ENCODE measurements at regions not wholly inside any gene's neighbourhood (a gene's known extent, or its start where the extent isn't known, plus 50 kb on each side); places are given as distances from the start of the nearest gene placed in this dataset.

DNA sequence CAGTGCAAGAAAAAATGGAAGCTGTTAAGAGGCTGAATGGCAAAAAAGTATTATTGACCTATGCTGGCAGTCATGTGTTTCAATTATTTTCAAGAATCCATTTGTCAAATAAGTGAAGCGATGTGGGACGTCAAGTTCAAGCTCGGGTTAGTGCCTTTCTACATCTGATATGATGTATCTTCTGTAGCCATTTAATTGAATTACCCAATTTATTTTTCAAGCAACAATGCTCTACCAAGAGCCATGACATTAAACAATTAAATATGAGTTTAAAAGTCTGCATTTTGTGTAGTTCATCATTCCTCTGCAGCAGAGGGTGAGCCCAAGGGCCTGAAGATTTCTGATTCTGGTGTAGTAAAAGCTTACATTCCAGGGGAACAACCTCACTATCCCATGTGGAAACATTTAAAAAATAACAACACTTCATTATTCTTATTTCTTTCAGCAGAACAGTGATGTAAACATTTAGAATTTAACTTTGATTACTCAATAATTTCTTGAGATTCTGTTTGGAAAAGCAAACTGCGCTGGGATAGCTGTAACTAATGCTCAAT, 619.7 kb upstream of the ARRDC3 start:
- Histone ChIP-seq H3K4me1 (no peaks in the 10 kb centered on the region), H3K36me3 (no peaks in the 10 kb centered on the region), H3K4me3 (no peak overlapping the region), H3K27ac (no peak overlapping the region), H3K27me3 (no peaks in the 10 kb centered on the region), H3K9me3 (no peaks in the 10 kb centered on the region)
- intact Hi-C loops (cut with DNase I) = no loop called here
- TF ChIP-seq POLR2A (IDR thresholded peaks at IDR 0.05) (no peak), CTCF (IDR thresholded peaks at IDR 0.05) (no peak)
- WGBS (ENCODE audit: insufficient coverage, low coverage, low lambda C conversion rate, missing lambda C conversion rate) = 77% methylated on average over 4 of the region's 4 CpGs
- ATAC-seq (no peak), DNase-seq (no peak)

- H3K4me1 ChIP-seq = no peaks in the 10 kb centered on the region
- WGBS (ENCODE audit: insufficient coverage, low coverage, low lambda C conversion rate, missing lambda C conversion rate) = 42% methylated on average over 3 of the region's 3 CpGs
- TF ChIP-seq CTCF (IDR thresholded peaks at IDR 0.05) = no peak
- H3K9me3 ChIP-seq = no peaks in the 10 kb centered on the region
- H3K27ac ChIP-seq = no peak overlapping the region
- ATAC-seq (no peak), DNase-seq (no peak)
- no peak overlapping the region for H3K4me3 ChIP-seq
- H3K36me3 ChIP-seq = no peaks in the 10 kb centered on the region
- H3K27me3 ChIP-seq = no peaks in the 10 kb centered on the region
- intact Hi-C loops (cut with DNase I) = no loop called here
Observed at GRCh38 chr5:91998774-91999173, 615.7 kb upstream of the ARRDC3 start.

DNA sequence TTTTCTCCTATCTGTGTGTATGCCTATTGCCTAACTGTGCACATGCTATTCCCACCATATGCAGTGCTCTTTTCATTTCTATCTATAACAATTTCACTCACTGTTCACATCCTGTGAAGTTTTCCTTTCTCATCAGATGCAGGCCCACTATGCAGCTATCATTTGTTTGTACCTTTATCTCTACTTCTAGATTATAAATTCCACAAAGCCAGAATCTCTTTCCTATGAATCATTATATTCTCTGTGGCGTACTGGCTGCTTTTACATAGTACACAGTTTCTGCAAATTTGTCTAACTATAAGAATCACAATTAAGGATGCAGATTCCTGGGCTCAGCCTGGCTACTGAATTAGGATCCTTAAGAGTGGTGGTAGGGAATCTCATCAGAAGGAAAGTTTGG, 600.8 kb upstream of the ARRDC3 start:
- H3K36me3 ChIP-seq = no peaks in the 10 kb centered on the region
- H3K9me3 ChIP-seq = no peaks in the 10 kb centered on the region
- no peak overlapping the region for H3K27ac ChIP-seq
- H3K4me3 ChIP-seq = no peak overlapping the region
- peaks cover 0 to 8% (median 0%) of the 10 kb centered on the region in 4 donors for H3K4me1 ChIP-seq
- intact Hi-C loops (cut with DNase I) = no loop called here
- WGBS (ENCODE audit: insufficient coverage, low coverage, low lambda C conversion rate, missing lambda C conversion rate) = 58% methylated on average over 1 of the region's 1 CpG
- no peaks in the 10 kb centered on the region for H3K27me3 ChIP-seq
- ATAC-seq (no peak), DNase-seq (no peak)
- no peak for TF ChIP-seq POLR2A (IDR thresholded peaks at IDR 0.05)
- TF ChIP-seq CTCF (IDR thresholded peaks at IDR 0.05) = no peak

GRCh38 chr5:91978221-91978882, 595.2 kb upstream of the ARRDC3 start:
- WGBS (ENCODE audit: insufficient coverage, low coverage, low lambda C conversion rate, missing lambda C conversion rate) = 71% methylated on average over 2 of the region's 2 CpGs
- Histone ChIP-seq H3K9me3 (no peaks in the 10 kb centered on the region), H3K36me3 (no peaks in the 10 kb centered on the region), H3K27ac (no peak overlapping the region), H3K27me3 (no peaks in the 10 kb centered on the region), H3K4me1 (no peaks in the 10 kb centered on the region), H3K4me3 (no peak overlapping the region)
- DNase-seq (no peak), ATAC-seq (no peak)
- TF ChIP-seq POLR2A (IDR thresholded peaks at IDR 0.05) (no peak), CTCF (IDR thresholded peaks at IDR 0.05) (no peak)
- intact Hi-C loops (cut with DNase I) = no loop called here

DNA sequence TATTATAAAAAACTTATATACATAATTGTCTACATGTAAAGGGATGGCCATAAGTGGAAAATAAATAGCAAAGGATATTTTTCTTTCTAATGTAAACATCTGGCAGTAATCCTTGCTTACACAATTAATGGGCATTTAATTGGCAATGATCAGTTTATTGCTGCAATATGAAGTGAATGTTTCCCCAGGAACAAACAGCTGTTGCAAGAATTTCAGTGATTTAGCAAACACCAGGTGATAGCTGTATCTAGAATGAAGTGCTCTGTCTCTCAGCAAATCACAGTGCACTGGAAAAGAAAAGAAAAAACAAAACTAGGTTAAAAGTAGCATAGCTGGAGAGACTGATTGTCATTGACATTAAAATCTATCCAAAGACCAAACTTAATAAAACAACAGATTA, 594.5 kb upstream of the ARRDC3 start:
- Histone ChIP-seq H3K27ac (no peak overlapping the region), H3K36me3 (no peaks in the 10 kb centered on the region), H3K4me3 (no peak overlapping the region), H3K9me3 (no peaks in the 10 kb centered on the region), H3K27me3 (no peaks in the 10 kb centered on the region), H3K4me1 (no peaks in the 10 kb centered on the region)
- DNase-seq (no peak), ATAC-seq (peak in 1 of 4 donors; percentile 61)
- intact Hi-C loops (cut with DNase I) = no loop called here
- no peak for TF ChIP-seq POLR2A (IDR thresholded peaks at IDR 0.05)
- TF ChIP-seq CTCF (IDR thresholded peaks at IDR 0.05) = no peak
